Cardiac muscle cell (in vitro differentiated cells and primary cell): ENCODE measurements at regions not wholly inside any gene's neighbourhood (a gene's known extent, or its start where the extent isn't known, plus 50 kb on each side); places are given as distances from the start of the nearest gene placed in this dataset.

Experiments
- DNase-seq, 2 donors: peaks; one replicate each; pipeline versions ENCODE4 v3.0.0 to v3.0.0-alpha.2; 2010 to 2017; ENCODE audit warnings: low read depth in 1 of 2, low spot score in 1 of 2
- H3K27ac ChIP-seq: fragments of 200-600 bp; sonication (generic); 2 replicates; pipeline ENCODE4 v1.5.1; 2016
- H3K27me3 ChIP-seq: fragments of 200-600 bp; sonication (generic); 2 replicates; pipeline ENCODE4 v1.6.0; 2016; ENCODE audit warnings: control low read depth
- H3K36me3 ChIP-seq: fragments of 200-600 bp; sonication (generic); 2 replicates; pipeline ENCODE4 v1.5.1; 2016; ENCODE audit warnings: control low read depth
- H3K4me1 ChIP-seq: fragments of 200-600 bp; sonication (generic); 2 replicates; pipeline ENCODE4 v1.8.1; 2017; ENCODE audit warnings: low read depth, mild to moderate bottlenecking, mixed run types
- H3K4me3 ChIP-seq: fragments of 200-600 bp; sonication (generic); 2 replicates; pipeline ENCODE4 v1.5.1; 2016; ENCODE audit warnings: mild to moderate bottlenecking
- H3K9me3 ChIP-seq: fragments of 200-600 bp; sonication (generic); 2 replicates; pipeline ENCODE4 v1.5.1; 2017; ENCODE audit warnings: low read depth, mild to moderate bottlenecking, control low read depth
- CTCF ChIP-seq: IDR thresholded peaks from 2 replicates; pipeline ENCODE4 v1.5.1; 2012; ENCODE audit warnings: low read depth, mild to moderate bottlenecking, low read length

- DNase-seq, result no peak
- H3K4me3 ChIP-seq, result no peak overlapping the region
- no peaks in the 10 kb centered on the region for H3K36me3 ChIP-seq
- no peaks in the 10 kb centered on the region for H3K9me3 ChIP-seq
- H3K27ac ChIP-seq, result no peak overlapping the region
- H3K27me3 ChIP-seq, result no peaks in the 10 kb centered on the region
- no peak for TF ChIP-seq CTCF
- no peaks in the 10 kb centered on the region for H3K4me1 ChIP-seq
These were observed 153.8 kb upstream of the PKN2 start for GRCh38 chr1:88530246-88530645.

- H3K27ac ChIP-seq, result no peak overlapping the region
- no peak overlapping the region for H3K4me3 ChIP-seq
- H3K27me3 ChIP-seq, result no peaks in the 10 kb centered on the region
- TF ChIP-seq CTCF, result no peak
- DNase-seq, result no peak
- H3K4me1 ChIP-seq, result no peaks in the 10 kb centered on the region
- no peaks in the 10 kb centered on the region for H3K36me3 ChIP-seq
- no peaks in the 10 kb centered on the region for H3K9me3 ChIP-seq
These were observed 146.3 kb upstream of the PKN2 start for GRCh38 chr1:88537787-88538186.

GRCh38 chr1:88538222-88538899 is 145.7 kb upstream of the PKN2 start:
- TF ChIP-seq CTCF, result no peak
- H3K27me3 ChIP-seq, result no peaks in the 10 kb centered on the region
- H3K4me3 ChIP-seq, result no peak overlapping the region
- no peak overlapping the region for H3K27ac ChIP-seq
- no peaks in the 10 kb centered on the region for H3K36me3 ChIP-seq
- H3K9me3 ChIP-seq, result no peaks in the 10 kb centered on the region
- no peaks in the 10 kb centered on the region for H3K4me1 ChIP-seq
- DNase-seq, result no peak

GRCh38 chr1:88540255-88540654 is 143.8 kb upstream of the PKN2 start:
- no peaks in the 10 kb centered on the region for H3K9me3 ChIP-seq
- TF ChIP-seq CTCF, result no peak

GRCh38 chr1:88541596-88541995 is 142.5 kb upstream of the PKN2 start:
- no peak overlapping the region for H3K27ac ChIP-seq
- no peaks in the 10 kb centered on the region for H3K27me3 ChIP-seq
- no peak for TF ChIP-seq CTCF
- H3K9me3 ChIP-seq, result no peaks in the 10 kb centered on the region
- no peaks in the 10 kb centered on the region for H3K36me3 ChIP-seq
- no peak overlapping the region for H3K4me3 ChIP-seq
- no peaks in the 10 kb centered on the region for H3K4me1 ChIP-seq
- DNase-seq, result no peak

More at GRCh38 chr1:88540255-88540654, 143.8 kb upstream of the PKN2 start:
- H3K36me3 ChIP-seq, result no peaks in the 10 kb centered on the region
- no peaks in the 10 kb centered on the region for H3K27me3 ChIP-seq
- H3K27ac ChIP-seq, result no peak overlapping the region
- DNase-seq, result no peak
- no peak overlapping the region for H3K4me3 ChIP-seq
- no peaks in the 10 kb centered on the region for H3K4me1 ChIP-seq

- no peaks in the 10 kb centered on the region for H3K9me3 ChIP-seq
- no peak for DNase-seq
- TF ChIP-seq CTCF, result no peak
- H3K27me3 ChIP-seq, result no peaks in the 10 kb centered on the region
- H3K27ac ChIP-seq, result no peak overlapping the region
- no peaks in the 10 kb centered on the region for H3K4me1 ChIP-seq
- no peak overlapping the region for H3K4me3 ChIP-seq
- H3K36me3 ChIP-seq, result no peaks in the 10 kb centered on the region
These were observed 139.9 kb upstream of the PKN2 start for GRCh38 chr1:88544195-88544594.
